ENCODE measurements at regions not wholly inside any gene's neighbourhood (a gene's known extent, or its start where the extent isn't known, plus 50 kb on each side); places are given as distances from the start of the nearest gene placed in this dataset.

DNA sequence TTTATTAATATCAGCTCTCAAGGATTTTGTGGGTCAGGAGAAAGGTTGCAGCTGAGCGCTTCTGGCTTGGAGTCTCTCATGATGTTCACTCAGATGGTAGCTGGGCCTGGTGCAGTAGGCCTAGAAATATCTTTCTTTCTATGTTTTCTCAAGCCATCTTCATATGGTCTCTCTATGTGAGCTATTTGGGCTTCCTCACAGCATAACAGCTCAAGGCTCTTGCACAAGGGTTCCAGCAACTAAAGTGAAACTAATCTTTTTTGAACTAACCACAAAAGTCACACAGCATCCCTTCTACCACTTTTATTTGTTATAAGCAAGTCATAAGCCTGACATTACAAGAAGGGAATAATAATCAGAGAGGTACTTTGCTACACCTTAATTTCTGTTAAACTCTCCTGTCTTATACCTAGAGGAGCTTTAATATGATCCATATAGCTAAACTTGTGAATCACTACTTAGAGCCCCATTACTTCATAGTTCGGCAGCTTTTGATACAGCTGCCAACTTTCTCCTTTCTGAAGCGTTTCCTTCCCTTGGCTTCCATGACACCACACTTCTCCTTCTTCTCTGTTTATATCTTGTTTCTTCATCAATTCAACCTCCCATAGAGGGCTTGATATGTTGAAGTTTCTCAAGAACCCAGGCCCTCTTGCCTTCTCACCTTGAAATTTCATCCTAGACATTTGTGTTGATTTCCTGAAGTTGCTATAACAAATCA lies 720.2 kb downstream of the LTN1 start:
- no peak for DNase-seq

DNA sequence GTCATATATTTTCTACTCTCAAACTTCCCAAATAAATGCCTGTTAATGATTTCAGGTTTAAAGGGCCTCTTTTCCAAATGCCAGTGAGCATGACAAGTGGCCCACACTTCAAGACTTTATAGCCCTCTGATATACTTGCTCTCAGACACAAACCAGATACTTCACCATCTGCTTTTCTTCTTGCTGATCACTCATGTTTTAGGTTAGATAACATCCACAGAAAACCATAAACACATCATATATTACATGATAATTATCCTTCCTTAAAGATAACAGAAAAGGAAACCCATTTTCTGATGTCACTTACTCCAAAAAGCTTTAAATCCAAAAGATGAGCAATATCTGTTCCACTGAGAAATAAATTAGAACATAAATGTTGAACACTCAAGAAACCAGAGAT lies 723.5 kb downstream of the LTN1 start:
- no peak for DNase-seq

DNA sequence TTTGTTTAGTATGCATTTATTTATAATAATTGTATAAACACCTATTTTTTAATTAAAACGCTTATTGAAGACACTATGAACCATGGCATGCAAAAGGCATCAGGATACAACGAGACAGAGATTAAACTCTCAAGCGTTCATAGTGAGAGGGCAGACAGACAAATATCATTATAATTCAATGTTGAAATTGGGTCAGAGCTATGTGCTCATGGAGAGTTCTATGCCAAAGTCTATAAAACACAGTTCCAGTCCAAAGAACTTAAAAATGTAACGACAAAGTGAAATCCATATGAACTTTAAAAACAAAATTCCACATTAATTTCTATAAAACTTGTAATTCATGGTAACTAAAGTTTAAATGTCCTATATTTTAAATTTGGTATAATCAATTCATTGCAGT lies 724.0 kb downstream of the LTN1 start:
- DNase-seq = no peak

DNA sequence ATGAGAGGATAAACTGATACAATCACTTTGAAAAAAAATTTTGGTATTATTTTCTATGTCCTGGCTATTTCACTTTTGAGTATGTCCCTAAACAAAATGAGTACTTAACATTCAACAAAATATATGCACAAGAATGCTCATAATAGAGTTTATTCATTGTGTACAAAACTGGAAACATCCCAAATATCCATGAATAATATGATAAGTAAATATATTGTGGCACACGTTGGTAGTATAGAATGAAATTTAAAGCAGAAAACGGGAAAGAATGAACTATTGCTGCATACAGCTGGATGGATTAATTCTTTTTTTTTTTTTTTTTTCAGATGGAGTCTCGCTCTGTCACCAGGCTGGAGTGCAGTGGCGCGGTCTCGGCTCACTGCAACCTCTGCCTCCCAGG lies 725.2 kb downstream of the LTN1 start:
- no peak for DNase-seq

DNA sequence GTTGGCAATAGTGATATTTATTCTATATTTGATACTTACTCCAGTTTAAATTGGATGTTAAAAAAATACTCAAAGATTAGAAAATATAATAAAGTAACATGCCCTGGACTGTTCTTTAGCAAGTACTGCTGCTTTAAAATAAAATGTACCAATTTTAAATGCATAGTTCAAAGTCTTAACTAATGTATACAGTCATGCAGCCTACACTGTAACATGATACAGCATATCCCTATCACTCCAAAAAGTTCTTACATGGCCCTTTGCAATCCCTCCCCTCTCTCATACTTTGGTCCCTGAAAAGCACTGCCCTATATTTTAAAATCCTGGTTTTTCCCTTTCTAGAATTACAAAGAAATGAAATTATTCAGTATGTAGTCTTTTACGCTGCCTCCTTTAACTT lies 726.6 kb downstream of the LTN1 start:
- DNase-seq = no peak

DNA sequence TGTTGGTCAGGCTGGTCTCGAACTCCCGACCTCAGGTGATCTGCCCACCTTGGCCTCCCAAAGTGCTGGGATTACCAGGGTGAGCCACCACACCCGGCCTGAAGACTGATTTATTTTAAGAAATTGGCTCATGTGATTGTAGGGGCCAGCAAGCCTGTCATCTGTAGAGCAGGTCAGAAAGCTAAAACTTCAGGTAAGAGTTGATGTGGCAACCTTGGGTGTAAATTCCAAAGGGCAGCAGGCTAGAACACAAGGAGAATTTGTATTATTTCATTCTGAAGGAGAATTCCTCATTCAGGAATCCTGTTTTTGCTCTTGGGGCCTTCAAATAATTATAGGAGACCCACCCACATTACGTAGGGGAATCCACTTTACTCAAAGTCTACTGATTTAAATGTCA lies 728.7 kb downstream of the LTN1 start:
- DNase-seq = no peak

DNA sequence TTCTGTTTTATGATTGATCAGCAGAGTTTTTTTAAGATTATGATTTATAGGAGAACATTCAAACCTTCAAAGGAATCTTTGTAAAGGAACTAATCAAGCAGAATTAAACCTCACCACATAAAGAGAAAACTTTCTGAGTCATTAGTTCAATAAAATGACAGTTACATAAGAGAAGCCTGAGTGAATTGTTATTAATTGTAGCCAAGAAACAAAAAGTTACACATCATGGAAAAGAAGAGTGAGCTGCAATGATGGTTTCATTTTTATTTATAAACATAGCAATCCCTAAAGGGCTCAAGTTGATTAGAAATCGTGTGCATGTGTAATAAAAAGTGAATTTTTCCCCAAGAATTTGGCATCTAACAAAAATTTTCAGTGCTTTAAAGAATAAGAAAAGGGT lies 731.4 kb downstream of the LTN1 start:
- no peak for DNase-seq

DNA sequence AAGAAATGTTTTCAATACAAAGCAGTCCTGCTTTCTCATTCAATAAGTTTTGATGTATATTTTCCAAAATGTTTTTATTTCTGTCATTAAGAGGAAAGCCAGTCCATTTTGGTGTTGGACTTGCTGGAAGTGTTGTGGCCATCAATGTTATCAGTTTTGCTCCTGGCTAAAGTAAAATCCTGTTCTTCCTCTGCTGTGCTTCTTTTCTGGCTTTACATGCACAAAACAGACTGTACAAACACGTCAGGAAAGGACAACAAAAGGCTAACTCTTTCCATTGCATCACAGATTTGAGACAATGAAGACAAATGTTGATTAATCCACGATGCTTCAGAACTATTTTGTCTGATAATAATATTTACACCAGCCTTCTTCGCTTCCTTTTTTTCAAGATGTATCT lies 735.4 kb downstream of the LTN1 start:
- DNase-seq = no peak

DNA sequence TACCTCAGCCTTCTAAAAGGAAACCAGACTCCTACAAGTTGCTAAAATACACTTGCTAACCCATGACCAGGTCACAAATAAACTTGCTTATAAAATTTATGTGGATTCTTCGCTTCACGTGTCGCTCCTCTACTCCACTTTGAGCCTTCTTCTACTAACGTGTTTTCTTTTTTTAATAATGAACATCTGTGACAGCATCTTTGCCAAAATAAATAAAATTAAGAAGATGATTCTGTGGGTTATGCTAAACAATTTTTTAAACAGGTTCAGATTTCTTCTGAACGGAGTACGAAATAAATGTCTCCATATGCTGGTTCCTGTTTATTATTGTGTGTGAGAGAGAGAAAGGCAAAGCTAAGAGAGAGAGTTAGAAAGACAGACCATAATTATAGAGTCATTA lies 735.8 kb downstream of the LTN1 start:
- peak; percentile 40 for DNase-seq

DNA sequence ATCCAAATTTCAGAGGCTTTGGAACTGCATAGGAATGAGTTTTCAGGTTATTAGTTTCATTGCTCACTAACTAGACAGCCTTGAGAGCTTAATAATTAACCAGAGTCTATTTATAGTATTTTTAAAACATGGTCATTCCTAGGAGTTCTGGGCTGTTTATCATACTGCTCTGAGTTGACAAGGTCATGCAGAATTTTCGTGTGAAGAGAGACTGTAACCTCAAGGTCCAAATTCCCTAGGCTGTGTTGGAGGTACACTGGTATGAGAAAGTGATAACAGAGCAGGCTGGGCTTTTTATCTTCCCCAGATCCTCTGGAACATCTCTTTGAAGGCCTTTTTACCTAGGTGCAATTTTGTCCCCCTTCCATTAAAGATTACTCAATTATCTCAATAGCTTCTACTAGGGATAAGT lies 736.3 kb downstream of the LTN1 start:
- DNase-seq = no peak

DNA sequence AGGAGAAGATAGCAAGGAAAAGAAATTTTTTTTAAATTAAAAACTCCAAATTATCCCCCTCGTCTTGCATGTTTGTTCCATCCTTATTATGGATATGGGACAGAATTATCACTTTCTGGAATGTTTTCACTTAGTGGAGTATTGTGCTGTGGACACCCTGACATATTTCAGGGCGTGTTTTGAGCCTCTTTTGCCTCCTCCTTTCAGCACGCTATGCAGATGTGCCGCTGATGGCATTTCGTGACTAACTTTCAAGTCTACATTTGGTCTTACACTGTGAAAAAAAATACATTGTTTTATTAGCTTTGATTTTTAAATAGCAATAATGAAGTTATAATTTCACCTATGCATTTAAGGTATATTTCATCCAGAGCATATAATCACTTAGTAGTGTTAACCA lies 738.7 kb downstream of the LTN1 start:
- no peak for DNase-seq

DNA sequence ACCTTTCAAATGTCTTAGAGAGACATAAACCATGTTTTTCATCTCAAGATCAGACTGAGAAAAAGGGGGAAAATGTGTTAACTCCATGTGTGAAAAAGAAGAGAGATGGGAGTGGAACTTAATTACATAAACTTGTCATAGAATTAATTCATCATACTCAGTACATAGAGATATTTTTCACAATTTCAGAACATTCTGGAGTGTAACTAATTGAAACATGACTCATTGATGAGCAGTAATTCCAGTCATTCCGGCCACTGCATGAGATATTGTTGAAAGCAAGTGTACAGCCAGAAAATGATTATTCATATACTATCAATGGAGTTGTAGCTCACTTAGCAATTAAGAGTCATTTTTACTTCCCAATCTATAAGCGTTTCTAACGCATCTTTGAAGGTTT lies 739.3 kb downstream of the LTN1 start:
- peak; percentile 61 for DNase-seq

DNA sequence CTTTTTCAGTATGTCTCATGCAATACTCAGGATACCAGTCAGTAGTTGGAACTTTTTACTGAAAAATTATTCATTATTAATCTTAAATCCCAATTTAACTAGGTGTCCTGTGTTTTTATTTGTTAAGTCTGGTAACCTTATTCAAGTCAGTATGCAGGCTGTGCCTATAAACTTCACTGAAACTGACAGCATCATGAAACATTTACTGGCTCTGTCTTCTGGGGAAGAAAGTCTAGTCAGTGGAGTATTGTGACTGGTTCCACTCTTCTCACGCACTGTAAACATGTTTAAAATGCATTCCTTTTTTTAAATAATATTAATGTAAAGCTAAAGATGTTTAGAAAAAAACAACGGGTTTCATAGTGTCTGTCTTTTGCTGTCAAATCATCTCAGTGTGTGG lies 739.7 kb downstream of the LTN1 start:
- DNase-seq = no peak

DNA sequence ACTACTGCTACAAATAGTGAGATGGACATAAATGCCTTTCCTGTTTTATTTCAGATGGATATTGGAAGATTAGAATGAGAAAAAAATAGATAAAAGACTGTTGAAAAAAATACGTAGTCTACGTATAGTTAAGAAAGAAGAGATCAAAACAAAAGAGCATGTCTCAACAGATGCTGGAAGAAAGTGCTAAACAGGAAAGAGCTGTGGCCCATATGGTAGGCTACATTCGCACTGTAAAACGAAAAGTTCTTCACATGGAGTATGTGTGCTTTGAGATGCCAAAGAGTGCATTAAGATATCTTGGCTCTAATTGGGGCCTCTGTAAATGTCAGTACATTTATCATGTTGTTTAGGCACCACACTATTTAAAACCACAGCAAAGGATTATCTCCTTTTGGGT lies 741.7 kb downstream of the LTN1 start:
- DNase-seq = peak; percentile 32

DNA sequence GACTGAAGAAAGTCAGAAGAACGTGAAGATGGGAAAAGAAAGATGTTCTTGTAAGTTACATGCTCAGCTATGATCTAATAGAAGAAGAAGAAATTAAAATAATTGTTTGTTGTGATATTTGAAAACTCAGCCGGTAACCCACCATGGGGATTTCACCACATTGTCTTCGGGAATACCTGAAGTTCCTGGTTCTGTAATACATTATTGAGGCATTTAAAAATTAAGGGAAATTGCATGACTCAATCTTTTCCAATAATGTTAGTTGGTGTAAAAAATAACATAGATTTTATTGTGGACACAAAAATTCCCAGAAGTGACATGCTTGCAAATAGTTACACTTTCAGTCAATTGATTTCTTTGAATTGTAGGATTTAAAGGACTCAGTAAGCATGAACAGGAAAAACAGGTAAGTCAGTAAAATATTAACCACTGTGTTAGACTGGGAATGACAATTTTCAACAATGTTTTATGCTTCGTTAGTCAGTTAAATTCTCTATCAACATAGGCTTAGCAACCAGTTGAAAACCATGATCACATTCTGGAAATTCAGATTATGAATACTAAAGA lies 745.1 kb downstream of the LTN1 start:
- no peak for DNase-seq

DNA sequence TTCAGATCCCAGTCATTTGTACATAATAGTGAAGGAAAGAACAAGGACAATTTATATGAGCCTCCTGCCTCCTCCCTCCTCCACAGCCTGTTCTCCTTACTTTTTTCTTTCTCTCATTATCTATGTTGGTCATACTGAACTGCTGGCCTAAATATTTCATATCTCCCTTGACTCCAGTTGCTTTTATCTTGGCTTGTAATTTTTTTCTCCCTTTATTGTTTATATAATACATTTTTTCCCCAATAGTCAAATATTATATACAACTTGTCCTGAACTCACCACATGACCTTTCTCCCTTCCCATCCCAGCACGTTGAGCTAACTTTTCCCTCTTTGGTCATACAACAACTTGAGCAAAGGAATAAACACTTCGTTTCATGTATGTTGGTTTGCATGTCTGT lies 752.1 kb downstream of the LTN1 start:
- DNase-seq = no peak

DNA sequence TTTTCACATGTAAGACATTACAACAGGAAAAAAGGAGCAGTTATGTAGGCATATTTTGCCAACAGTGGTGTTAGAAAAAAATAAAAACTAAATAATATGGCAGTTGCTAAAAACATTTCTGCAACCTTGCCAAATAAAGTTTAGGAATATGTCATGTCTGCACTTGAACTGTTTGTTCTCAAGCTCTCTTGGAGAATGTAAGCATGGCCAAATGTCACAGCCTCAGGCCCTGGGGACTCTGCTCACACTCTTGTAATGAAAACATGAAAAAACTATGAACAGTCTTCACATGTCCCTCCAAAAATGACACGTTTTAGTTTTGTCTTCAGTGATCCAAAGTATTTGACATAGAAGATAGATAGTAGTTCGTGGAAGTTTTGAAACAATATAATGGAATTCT lies 753.3 kb downstream of the LTN1 start:
- peak; percentile 73 for DNase-seq

DNA sequence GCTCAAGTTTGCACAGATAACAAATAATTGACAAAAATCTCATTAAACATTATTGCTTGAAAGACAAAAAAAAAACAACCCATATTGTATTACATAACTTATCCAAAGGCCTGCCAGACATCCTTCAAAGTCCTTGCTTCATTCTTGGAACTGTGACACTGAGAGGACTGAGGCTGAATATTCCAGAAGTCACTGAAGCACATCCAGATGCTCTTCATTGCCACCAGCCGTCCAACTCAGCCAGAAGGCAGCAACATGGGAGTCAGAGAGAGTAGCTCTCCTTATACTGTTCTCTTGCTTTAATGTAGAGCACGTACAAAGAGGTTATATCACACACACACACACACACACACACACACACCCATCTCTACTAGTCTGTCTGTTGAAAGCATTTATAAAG lies 755.0 kb downstream of the LTN1 start:
- peak; percentile 69 for DNase-seq

DNA sequence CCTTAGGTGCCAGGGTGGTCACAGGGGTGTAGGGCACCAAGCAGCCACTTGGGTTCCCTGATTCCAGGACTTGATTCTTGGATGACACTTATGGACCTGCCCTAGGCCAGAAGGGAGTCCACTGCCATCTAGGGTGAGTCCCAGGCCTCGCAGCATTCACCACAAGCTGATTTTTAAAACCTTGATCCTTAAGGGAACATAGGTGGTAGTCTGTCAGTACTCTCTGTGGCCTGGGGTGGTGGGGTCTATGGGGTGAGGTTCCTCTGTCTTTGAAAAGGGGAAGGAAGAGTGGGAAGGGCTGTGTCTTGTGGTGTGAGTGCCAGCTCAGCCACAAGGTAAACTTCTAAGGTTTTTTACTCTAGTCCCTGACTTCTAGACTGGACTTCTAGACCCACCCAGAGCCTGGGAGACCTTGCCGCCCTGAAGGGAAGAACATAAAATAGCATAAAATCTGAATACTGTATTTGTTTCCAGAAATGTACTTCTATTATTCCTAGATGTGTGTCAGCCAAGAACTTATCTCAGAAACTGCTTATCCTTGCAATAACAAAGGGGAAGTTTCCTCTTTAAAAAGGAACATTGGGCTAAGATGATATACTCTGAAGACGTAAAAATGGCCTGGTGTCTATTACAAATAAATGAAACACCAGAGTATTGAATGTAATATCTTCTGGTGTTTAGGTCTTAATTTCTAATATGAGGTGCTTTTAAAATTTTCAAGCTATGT lies 757.3 kb downstream of the LTN1 start:
- DNase-seq = no peak

DNA sequence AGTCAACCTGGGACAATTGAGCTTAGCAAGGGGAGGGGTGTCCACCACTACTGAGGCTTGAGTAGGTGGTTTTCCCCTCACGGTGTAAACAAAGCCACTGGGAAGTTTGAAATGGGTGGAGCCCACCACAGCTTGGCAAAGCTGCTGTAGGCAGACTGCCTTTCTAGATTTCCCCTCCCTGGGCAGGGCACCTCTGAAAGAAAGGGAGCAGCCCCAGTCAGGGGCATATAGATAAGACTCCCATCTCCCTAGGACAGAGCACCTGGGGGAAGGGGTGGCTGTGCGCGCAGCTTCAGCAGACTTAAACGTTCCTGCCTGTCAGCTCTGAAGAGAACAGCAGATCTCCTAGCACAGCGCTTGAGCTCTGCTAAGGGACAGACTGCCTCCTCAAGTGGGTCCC lies 758.4 kb downstream of the LTN1 start:
- DNase-seq = no peak

DNA sequence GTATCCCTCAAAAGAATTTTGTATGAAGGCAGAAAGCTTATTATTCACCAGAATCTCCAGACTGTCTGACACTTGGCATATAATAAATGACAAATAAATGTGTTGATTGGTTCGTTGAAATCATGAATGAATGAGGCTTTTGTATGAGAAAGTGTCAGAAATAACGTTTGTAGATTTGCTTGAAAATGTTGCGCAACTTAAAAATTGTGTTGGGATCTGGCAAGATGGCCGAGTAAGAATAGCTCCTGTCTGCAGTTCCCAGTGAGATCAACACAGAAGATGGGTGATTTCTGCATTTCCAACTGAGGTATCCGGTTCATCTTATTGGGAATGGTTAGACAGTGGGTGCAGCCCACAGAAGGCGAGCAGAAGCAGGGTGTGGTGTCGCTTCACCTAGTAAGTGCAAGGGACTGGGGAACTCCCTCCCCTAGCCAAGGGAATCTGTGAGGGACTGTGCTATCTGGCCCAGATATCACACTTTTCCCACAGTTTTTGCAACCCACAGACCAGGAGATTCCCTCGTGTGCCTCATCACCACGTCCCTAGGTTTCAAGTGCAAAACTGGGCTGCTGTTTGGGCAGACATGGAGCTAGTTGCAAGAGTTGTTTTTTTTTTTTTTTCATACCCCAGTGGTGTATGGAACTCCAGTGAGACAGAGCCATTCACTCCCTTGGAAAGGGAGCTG lies 759.0 kb downstream of the LTN1 start:
- DNase-seq = no peak

DNA sequence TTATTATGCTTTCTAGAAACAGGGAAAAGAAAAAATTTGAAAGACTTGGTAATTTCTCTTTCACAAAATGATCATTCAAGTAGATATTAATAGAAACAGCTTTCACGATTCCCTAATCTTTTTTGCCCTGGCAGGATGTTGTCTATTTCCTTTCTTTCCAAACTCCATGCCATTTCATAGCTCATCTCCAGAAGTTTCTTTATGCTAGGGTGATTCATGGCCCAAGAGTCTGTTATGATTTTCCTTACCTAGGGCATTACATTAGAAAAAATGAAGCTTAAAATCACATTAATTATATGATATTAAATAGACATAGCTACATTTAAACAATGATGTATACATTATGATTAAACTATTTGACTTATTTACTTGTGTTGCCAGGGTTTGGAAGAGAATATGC lies 762.1 kb downstream of the LTN1 start:
- DNase-seq = no peak

DNA sequence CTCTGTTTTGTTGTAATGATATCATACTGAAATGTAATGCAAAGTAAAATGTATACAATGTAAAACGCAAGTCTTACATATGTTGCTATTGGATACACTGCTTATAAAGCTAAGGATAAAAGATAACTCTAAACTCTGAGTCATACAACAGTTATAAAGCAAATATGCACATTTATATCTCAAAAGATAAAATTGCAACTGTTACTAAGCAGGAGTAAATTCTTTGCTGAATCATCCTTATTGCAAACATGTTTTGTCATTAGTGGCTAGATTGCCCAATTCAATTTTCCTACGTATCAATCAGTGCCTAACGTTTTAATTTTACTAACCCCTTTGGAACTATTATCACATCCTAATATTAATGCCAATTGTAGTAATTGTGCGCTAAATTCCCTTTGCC lies 762.9 kb downstream of the LTN1 start:
- DNase-seq = no peak

DNA sequence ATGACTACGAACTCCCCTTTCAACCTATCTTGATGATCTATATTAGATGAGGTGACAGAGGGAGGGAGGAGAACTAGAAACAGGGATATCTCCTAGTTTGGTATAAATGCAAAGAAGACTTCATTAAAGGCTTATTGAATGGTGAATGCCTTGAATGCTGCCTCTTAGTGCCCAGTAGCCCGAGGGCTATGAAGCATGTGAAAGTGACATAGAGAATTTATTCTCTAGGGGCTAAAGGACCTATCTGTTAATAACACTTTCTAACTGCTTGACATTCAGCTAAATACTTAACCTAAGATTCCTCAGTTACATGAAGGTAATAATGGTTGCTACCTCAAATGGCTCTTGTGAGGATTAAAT lies 764.1 kb downstream of the LTN1 start:
- DNase-seq = no peak
